ENCODE measurements at regions not wholly inside any gene's neighbourhood (a gene's known extent, or its start where the extent isn't known, plus 50 kb on each side); places are given as distances from the start of the nearest gene placed in this dataset.

- TF ChIP-seq CTCF (IDR thresholded peaks at IDR 0.05) (no peak), POLR2A (IDR thresholded peaks at IDR 0.05) (no peak)
Measured at GRCh38 chr7:94280851-94281250, 113.8 kb upstream of the COL1A2 start.
